HepG2 (cell line): ENCODE measurements at regions not wholly inside any gene's neighbourhood (a gene's known extent, or its start where the extent isn't known, plus 50 kb on each side); places are given as distances from the start of the nearest gene placed in this dataset.
A peak's percentile ranks its signal among the peaks of the same experiment; 100 is the strongest.

ENCODE experiments used
- ATAC-seq: fragments of 200-7000 bp; cut with Tn5 transposase; 3 replicates; pipeline ENCODE4 v1.9.1; 2020; ENCODE audit warnings: mild to moderate bottlenecking, moderate library complexity
- BruUV-seq: library from RNA; stranded (reverse); fragments of 400-500 nt; replicated peaks from 2 replicates; lab custom pipeline; 2021; lab: Mats Ljungman, UMichigan
- CTCF ChIA-PET: fragments of 300-600 bp; formaldehyde crosslinking; extraction: SDS; loops from one replicate; lab custom pipeline; 2021; ENCODE audit warnings: low total read pairs, inconsistent platforms, low intra/inter-chr PET ratio; lab: Yijun Ruan, JAX
- POLR2A ChIA-PET: fragments of 350-600 bp; sonication (Branson Sonifier 250); formaldehyde crosslinking; loops from one replicate; lab custom pipeline; 2020; ENCODE audit warnings: antibody characterized with exemption, inconsistent platforms; lab: Yijun Ruan, JAX
- DNase-seq: peaks from one replicate; pipeline ENCODE4 v3.0.0-alpha.2; 2015; ENCODE audit warnings: low spot score
- FAIRE-seq: peaks from 3 replicates; lab custom pipeline; 2011; peaks lifted over from hg19 to GRCh38; lab: Jason Lieb, UNC
- H2AFZ ChIP-seq: one replicate; pipeline ENCODE4 v1.6.1; 2011; ENCODE audit warnings: low read length, inconsistent platforms
- H3K27ac ChIP-seq: fragments of 300-600 bp; 3 replicates; pipeline ENCODE4 v1.8.0; 2011; ENCODE audit warnings: mixed run types, mild to moderate bottlenecking, mixed read lengths, low read length, inconsistent platforms; ENCODE audit not compliant: insufficient read depth; ENCODE audit errors: extremely low read length
- H3K27me3 ChIP-seq, 2 experiments: fragments of 200-600 bp in 1 of 2; 2 replicates in 1 of 2; 3 replicates in 1 of 2; pipeline versions ENCODE4 v1.6.0 to v1.8.0; 2011; ENCODE audit warnings: low read length in 2 of 2, mild to moderate bottlenecking in 2 of 2, moderate library complexity in 2 of 2, inconsistent platforms in 1 of 2; ENCODE audit not compliant: insufficient read depth in 2 of 2, control insufficient read depth in 1 of 2
- H3K36me3 ChIP-seq, 2 experiments: fragments of 200-600 bp in 1 of 2; replicated peaks in 1 of 2; 2 replicates in 1 of 2; 3 replicates in 1 of 2; pipeline versions ENCODE4 v1.5.1 to v1.8.0; 2011; ENCODE audit warnings: low read length in 2 of 2, inconsistent platforms in 1 of 2; ENCODE audit not compliant: insufficient read depth in 2 of 2, control insufficient read depth in 1 of 2
- H3K4me1 ChIP-seq: 2 replicates; pipeline ENCODE4 v1.5.1; 2012; ENCODE audit warnings: low read length, inconsistent platforms; ENCODE audit not compliant: insufficient read depth
- H3K4me2 ChIP-seq: 2 replicates; pipeline ENCODE4 v1.6.0; 2011; ENCODE audit warnings: low read depth, low read length, inconsistent platforms
- H3K4me3 ChIP-seq, 3 experiments: fragments of 200-600 bp in 1 of 3; sonication (generic), shearing (Covaris generic) in 1 of 3; replicated peaks in 1 of 3; 2 replicates each; pipeline ENCODE4 v1.5.1; 2011 to 2016; ENCODE audit warnings: low read length in 3 of 3, inconsistent platforms in 2 of 3, low read depth in 2 of 3, mild to moderate bottlenecking in 2 of 3, control low read depth in 1 of 3, mixed read lengths in 1 of 3; ENCODE audit not compliant: insufficient read depth in 1 of 3
- H3K79me2 ChIP-seq: one replicate; pipeline ENCODE4 v1.6.1; 2011; ENCODE audit warnings: low read length, inconsistent platforms; ENCODE audit not compliant: insufficient read depth
- H3K9ac ChIP-seq: 2 replicates; pipeline ENCODE4 v1.6.0; 2011; ENCODE audit warnings: mild to moderate bottlenecking, low read depth, low read length, inconsistent platforms; ENCODE audit not compliant: insufficient read depth
- H3K9me3 ChIP-seq: 2 replicates; pipeline ENCODE4 v1.5.1; 2012; ENCODE audit warnings: mild to moderate bottlenecking, low read length
- H4K20me1 ChIP-seq: 2 replicates; pipeline ENCODE4 v1.6.0; 2011; ENCODE audit warnings: inconsistent platforms, mild to moderate bottlenecking, low read length, moderate library complexity; ENCODE audit not compliant: insufficient read depth
- ADNP ChIP-seq: sonication (generic); formaldehyde crosslinking; IDR thresholded peaks from 2 replicates; pipeline ENCODE4 v1.4.0; 2020; ENCODE audit warnings: missing genetic modification reagents
- AGO2 ChIP-seq: fragments of 200-400 bp; formaldehyde crosslinking; optimal IDR thresholded peaks from 2 replicates; pipeline ENCODE3; 2017; ENCODE audit warnings: mild to moderate bottlenecking, low read depth, low read length, moderate library complexity
- FOXK1 ChIP-seq: sonication (generic); formaldehyde crosslinking; IDR thresholded peaks from 2 replicates; pipeline ENCODE4 v1.4.0; 2020; ENCODE audit warnings: low read depth, missing genetic modification reagents, borderline replicate concordance
- GFI1 ChIP-seq: sonication (generic); formaldehyde crosslinking; IDR thresholded peaks from 2 replicates; pipeline ENCODE4 v1.5.0; 2020; ENCODE audit warnings: missing genetic modification reagents, mild to moderate bottlenecking, borderline replicate concordance
- KDM5A ChIP-seq: fragments of 200-600 bp; sonication (generic); IDR thresholded peaks from 2 replicates; pipeline ENCODE4 v1.7.0; 2018; ENCODE audit warnings: antibody characterized with exemption, mild to moderate bottlenecking, low read length, borderline replicate concordance
- NFE2 ChIP-seq: sonication (generic); formaldehyde crosslinking; IDR thresholded peaks from 2 replicates; pipeline ENCODE4 v1.4.0; 2020; ENCODE audit warnings: missing genetic modification reagents
- PAF1 ChIP-seq: IDR thresholded peaks from 2 replicates; pipeline ENCODE4 v1.6.1; 2016; ENCODE audit warnings: missing genetic modification reagents, missing compliant biosample characterization
- PCBP1 ChIP-seq: fragments of 200-400 bp; formaldehyde crosslinking; IDR thresholded peaks from 2 replicates; pipeline ENCODE4 v1.6.1; 2017; ENCODE audit warnings: mild to moderate bottlenecking, low read depth, low read length, borderline replicate concordance
- SP1 ChIP-seq, 2 experiments: fragments of 450-650 bp in 1 of 2; sonication (generic) in 1 of 2; formaldehyde crosslinking in 1 of 2; IDR thresholded peaks; 2 replicates each; pipeline versions ENCODE4 v1.4.0 to v1.6.1; 2016 to 2020; ENCODE audit warnings: missing genetic modification reagents in 1 of 2
- SRY ChIP-seq: sonication (generic); formaldehyde crosslinking; IDR thresholded peaks from 2 replicates; pipeline ENCODE4 v1.8.0; 2022; ENCODE audit warnings: mild to moderate bottlenecking, missing genetic modification reagents
- TAF1 ChIP-seq: sonication (generic); formaldehyde crosslinking; IDR thresholded peaks from 2 replicates; pipeline ENCODE4 v1.4.0; 2020; ENCODE audit warnings: missing genetic modification reagents
- WIZ ChIP-seq: sonication (generic); formaldehyde crosslinking; IDR thresholded peaks from 2 replicates; pipeline ENCODE4 v1.5.1; 2020; ENCODE audit warnings: mild to moderate bottlenecking, missing genetic modification reagents
- ZEB1 ChIP-seq: IDR thresholded peaks from 2 replicates; pipeline ENCODE4 v1.6.1; 2012; ENCODE audit warnings: mild to moderate bottlenecking, low read depth, inconsistent platforms; ENCODE audit not compliant: insufficient replicate concordance
- ZMYM3 ChIP-seq: sonication (generic); formaldehyde crosslinking; IDR thresholded peaks from 2 replicates; pipeline ENCODE4 v1.5.1; 2020; ENCODE audit warnings: mild to moderate bottlenecking, missing genetic modification reagents
- WGBS: methylation state at CpG from one replicate; pipeline ENCODE4 v1.1.6; 2017; ENCODE audit warnings: low lambda C conversion rate; 5-methylcytosine and 5-hydroxymethylcytosine counted together
- in situ Hi-C: cut with HindIII; loops from 2 replicates; pipeline ENCODE4 v1.10.0; 2017; ENCODE audit warnings: low pct_unique_long_range_greater_than_20kb; ENCODE audit not compliant: extremely low pct_ligation_motif_present
- intact Hi-C: fragments of 100-400 bp; cut with micrococcal nuclease; formaldehyde crosslinking; loops from one replicate; pipeline ENCODE4 v1.10.0; 2022; ENCODE audit not compliant: unreplicated experiment
- TF ChIP-seq, protein P1 (sequence below): IDR thresholded peaks from 2 replicates; pipeline ENCODE4 v1.6.1; 2016; ENCODE audit warnings: low read depth, borderline replicate concordance
- TF ChIP-seq, protein P2 (sequence below): IDR thresholded peaks from 2 replicates; pipeline ENCODE4 v1.6.1; 2018; ENCODE audit warnings: missing genetic modification reagents
- TF ChIP-seq, protein P3 (sequence below): sonication (generic); formaldehyde crosslinking; IDR thresholded peaks from 2 replicates; pipeline ENCODE4 v1.5.0; 2020; ENCODE audit warnings: missing genetic modification reagents
- TF ChIP-seq, protein P4 (sequence below): sonication (generic); formaldehyde crosslinking; IDR thresholded peaks from 2 replicates; pipeline ENCODE4 v1.8.1; 2023; ENCODE audit warnings: mild to moderate bottlenecking, missing genetic modification reagents
- TF ChIP-seq, protein P5 (sequence below): sonication (generic); formaldehyde crosslinking; IDR thresholded peaks from 2 replicates; pipeline ENCODE4 v1.5.0; 2020; ENCODE audit warnings: mild to moderate bottlenecking, missing genetic modification reagents, borderline replicate concordance

DNA sequence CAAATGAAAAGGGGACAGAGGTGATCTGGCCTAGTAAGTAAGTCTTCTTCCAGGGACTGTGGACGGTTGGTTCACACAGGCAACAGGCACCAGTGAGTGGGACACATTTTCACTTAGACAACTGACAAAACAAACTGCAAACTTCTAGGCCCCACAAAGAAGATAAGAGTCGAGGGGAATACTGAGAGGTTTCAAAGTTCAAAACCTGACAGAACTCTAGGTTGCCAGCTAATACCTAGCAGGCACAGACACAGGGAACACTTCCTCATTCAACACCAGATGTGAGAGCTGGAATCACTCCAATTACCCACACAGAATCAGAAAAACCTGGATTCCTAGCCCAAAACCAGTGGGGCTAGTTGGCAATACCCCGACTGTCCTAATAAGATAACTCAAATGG is 621.7 kb downstream of the ZPLD1 start:
- TF ChIP-seq GFI1 (CRISPR knock-in tag), result no peak
- no peak for TF ChIP-seq SRY (CRISPR knock-in tag)
- TF ChIP-seq NFE2 (CRISPR knock-in tag), result no peak
- TF ChIP-seq ZMYM3 (CRISPR knock-in tag), result no peak
- no peak for TF ChIP-seq SP1 (IDR thresholded peaks at IDR 0.05)
- TF ChIP-seq SP1 (CRISPR knock-in tag; IDR thresholded peaks at IDR 0.05), result no peak
- TF ChIP-seq AGO2, result no peak
- no peak for TF ChIP-seq TAF1 (CRISPR knock-in tag)
- TF ChIP-seq, protein P1, sequence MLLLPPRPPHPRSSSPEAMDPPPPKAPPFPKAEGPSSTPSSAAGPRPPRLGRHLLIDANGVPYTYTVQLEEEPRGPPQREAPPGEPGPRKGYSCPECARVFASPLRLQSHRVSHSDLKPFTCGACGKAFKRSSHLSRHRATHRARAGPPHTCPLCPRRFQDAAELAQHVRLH (CRISPR knock-in tag), result no peak
- TF ChIP-seq, protein P2, sequence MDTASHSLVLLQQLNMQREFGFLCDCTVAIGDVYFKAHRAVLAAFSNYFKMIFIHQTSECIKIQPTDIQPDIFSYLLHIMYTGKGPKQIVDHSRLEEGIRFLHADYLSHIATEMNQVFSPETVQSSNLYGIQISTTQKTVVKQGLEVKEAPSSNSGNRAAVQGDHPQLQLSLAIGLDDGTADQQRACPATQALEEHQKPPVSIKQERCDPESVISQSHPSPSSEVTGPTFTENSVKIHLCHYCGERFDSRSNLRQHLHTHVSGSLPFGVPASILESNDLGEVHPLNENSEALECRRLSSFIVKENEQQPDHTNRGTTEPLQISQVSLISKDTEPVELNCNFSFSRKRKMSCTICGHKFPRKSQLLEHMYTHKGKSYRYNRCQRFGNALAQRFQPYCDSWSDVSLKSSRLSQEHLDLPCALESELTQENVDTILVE (CRISPR knock-in tag), result no peak
- TF ChIP-seq, protein P3, sequence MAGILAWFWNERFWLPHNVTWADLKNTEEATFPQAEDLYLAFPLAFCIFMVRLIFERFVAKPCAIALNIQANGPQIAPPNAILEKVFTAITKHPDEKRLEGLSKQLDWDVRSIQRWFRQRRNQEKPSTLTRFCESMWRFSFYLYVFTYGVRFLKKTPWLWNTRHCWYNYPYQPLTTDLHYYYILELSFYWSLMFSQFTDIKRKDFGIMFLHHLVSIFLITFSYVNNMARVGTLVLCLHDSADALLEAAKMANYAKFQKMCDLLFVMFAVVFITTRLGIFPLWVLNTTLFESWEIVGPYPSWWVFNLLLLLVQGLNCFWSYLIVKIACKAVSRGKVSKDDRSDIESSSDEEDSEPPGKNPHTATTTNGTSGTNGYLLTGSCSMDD (CRISPR knock-in tag), result no peak
- no peak for TF ChIP-seq PCBP1
- TF ChIP-seq PAF1 (CRISPR knock-in tag), result no peak
- no peak for TF ChIP-seq FOXK1 (CRISPR knock-in tag)
- TF ChIP-seq, protein P4, sequence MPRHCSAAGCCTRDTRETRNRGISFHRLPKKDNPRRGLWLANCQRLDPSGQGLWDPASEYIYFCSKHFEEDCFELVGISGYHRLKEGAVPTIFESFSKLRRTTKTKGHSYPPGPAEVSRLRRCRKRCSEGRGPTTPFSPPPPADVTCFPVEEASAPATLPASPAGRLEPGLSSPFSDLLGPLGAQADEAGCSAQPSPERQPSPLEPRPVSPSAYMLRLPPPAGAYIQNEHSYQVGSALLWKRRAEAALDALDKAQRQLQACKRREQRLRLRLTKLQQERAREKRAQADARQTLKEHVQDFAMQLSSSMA (CRISPR knock-in tag), result no peak
- TF ChIP-seq ZEB1, result no peak
- no peak for TF ChIP-seq WIZ
- no peak for TF ChIP-seq KDM5A
- no peak for TF ChIP-seq ADNP (CRISPR knock-in tag)
- TF ChIP-seq, protein P5, sequence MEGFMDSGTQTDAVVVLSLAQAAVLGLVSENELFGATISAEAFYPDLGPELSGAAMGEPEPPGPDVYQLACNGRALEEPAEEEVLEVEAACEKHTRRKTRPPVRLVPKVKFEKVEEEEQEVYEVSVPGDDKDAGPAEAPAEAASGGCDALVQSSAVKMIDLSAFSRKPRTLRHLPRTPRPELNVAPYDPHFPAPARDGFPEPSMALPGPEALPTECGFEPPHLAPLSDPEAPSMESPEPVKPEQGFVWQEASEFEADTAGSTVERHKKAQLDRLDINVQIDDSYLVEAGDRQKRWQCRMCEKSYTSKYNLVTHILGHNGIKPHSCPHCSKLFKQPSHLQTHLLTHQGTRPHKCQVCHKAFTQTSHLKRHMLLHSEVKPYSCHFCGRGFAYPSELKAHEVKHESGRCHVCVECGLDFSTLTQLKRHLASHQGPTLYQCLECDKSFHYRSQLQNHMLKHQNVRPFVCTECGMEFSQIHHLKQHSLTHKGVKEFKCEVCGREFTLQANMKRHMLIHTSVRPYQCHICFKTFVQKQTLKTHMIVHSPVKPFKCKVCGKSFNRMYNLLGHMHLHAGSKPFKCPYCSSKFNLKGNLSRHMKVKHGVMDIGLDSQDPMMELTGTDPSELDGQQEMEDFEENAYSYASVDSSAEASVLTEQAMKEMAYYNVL, result no peak
- no peaks in the 10 kb centered on the region for H3K4me1 ChIP-seq
- intact Hi-C loops, result no loop called here
- DNase-seq, result peak; percentile 2
- no peaks in the 10 kb centered on the region for H3K79me2 ChIP-seq
- FAIRE-seq, result no peak
- no TSS peak for BruUV-seq
- H3K27me3 ChIP-seq, result no peaks in the 10 kb centered on the region
- no peak overlapping the region for H3K4me3 ChIP-seq
- ATAC-seq, result peak; percentile 54; the same call in 1 of the 3 replicates
- POLR2A ChIA-PET, result no interaction called here
- no peaks in the 10 kb centered on the region for H4K20me1 ChIP-seq
- CTCF ChIA-PET, result no interaction called here
- 20% methylated on average over 2 of the region's 3 CpGs for WGBS
- no peak overlapping the region for H2AFZ ChIP-seq
- no peaks in the 10 kb centered on the region for H3K36me3 ChIP-seq
- in situ Hi-C loops, result no loop called here
- peaks cover 34% of the 10 kb centered on the region for H3K9me3 ChIP-seq
- no peak overlapping the region for H3K27ac ChIP-seq
- H3K4me2 ChIP-seq, result no peak overlapping the region
- no peak overlapping the region for H3K9ac ChIP-seq
